ENCODE measurements at regions not wholly inside any gene's neighbourhood (a gene's known extent, or its start where the extent isn't known, plus 50 kb on each side); places are given as distances from the start of the nearest gene placed in this dataset.
"Not testable (repeated sequence)": the region's sequence is repeated elsewhere in the genome, so short reads cannot be mapped to it uniquely, and the experiment has no call there.

DNA sequence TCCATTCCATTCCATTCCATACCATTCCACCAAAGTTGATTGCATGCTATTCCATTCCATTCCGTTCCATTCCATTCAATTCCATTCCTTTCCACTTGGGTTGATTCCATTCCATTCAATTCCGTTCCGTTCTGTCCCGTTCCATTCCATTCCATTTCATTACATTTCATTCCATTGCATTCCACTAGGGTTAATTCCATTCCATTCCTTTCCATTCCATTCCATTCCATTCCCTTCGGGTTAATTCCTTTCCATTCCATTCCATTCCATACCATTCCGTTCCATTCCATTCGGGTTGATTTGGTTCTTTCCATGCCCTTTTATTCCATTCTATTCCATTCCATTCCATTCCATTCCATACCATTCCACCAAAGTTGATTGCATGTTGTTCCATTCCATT lies 131.9 kb downstream of the CWH43 start:
- H3K27ac Mint-ChIP-seq, DNase-seq, H3K4me3 Mint-ChIP-seq, H3K4me1 Mint-ChIP-seq, H3K27me3 Mint-ChIP-seq: not testable (repeated sequence)
- peaks cover 68% of the 10 kb centered on the region for H3K9me3 Mint-ChIP-seq
- H3K36me3 Mint-ChIP-seq: peaks cover 37% of the 10 kb centered on the region

DNA sequence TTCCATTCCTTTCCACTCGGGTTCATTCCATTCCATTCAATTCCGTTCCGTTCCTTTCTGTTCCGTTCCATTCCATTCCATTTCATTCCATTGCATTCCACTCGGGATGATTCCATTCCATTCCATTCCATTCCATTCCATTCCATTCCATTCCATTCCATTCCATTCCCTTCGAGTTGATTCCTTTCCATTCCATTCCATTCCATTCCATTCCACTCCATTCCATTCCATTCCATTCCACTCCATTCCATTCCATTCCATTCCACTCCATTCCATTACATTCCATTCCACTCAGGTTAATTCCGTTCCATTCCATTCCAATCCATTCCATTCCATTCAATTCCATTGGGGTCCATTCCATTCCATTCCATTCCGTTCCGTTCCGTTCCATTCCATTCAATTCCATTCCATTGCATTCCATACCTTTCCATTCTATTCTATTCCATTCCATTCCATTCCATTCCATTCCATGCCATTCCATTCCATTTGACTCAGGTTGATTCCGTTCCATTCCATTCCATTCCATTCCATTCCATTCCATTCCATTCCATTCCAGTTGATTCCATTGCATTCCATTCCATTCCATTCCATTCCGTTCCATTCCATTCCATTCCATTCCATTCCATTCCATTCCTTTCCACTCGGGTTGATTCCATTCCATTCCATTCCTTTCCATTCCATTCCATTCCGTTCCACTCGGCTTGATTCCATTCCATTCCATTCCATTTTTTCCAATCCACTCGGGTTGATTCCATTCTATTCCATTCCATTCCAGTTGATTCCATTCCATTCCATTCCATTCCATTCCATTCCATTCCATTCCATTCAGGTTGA lies 132.5 kb downstream of the CWH43 start:
- H3K4me3 Mint-ChIP-seq, H3K27ac Mint-ChIP-seq, DNase-seq, H3K4me1 Mint-ChIP-seq, H3K27me3 Mint-ChIP-seq: not testable (repeated sequence)
- Mint-ChIP-seq H3K36me3 (peaks cover 38% of the 10 kb centered on the region), H3K9me3 (peaks cover 64% of the 10 kb centered on the region)

DNA sequence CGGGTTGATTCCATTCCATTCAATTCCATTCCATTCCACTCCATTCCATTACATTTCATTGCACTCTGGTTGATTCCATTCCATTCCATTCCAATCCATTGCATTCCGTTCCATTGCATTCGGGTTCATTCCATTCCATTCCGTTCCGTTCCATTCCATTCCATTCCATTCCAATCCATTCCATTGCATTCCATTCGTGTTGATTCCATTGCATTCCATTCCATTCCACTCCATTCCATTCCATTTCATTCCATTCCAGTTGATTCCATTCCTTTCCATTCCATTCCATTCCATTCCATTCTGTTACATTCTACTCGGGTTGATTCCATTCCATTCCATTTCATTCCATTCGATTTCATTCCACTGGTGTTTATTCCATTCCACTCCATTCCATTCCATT lies 133.3 kb downstream of the CWH43 start:
- H3K9me3 Mint-ChIP-seq: peaks cover 59% of the 10 kb centered on the region

DNA sequence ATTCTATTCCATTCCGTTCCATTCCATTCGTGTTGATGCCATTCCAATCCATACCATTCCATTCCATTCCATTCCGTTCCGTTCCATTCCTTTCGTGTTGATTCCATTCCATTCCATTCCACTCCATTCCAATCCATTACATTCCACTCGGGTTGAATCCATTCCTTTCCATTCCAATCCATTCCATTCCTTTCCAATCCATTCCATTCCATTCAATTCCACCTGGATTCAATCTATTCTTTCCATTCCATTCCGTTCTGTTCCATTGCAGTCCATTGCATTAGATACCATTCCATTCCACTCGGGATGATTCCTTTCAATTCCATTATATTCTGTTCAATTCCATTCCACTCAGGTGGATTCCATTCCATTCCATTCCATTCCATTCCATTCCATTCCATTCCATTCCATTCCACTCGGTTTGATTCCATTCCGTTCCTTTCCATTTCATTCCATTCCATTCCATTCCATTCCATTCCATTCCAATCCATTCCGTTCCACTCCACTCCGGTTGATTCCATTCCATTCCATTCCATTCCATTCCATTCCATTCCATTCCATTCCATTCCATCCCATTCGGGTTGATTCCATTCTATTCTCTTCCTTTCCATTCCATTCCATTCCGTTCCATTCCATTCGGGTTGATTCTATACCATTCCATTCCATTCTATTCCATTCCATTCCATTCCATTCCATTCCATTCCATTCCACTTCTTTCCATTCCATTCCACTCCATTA lies 134.1 kb downstream of the CWH43 start:
- DNase-seq, H3K27ac Mint-ChIP-seq, H3K27me3 Mint-ChIP-seq, H3K4me3 Mint-ChIP-seq, H3K4me1 Mint-ChIP-seq: not testable (repeated sequence)
- Mint-ChIP-seq H3K36me3 (peaks cover 35% of the 10 kb centered on the region), H3K9me3 (peaks cover 51% of the 10 kb centered on the region)

More for the DNA sequence above, 133.3 kb downstream of the CWH43 start:
- H3K4me1 Mint-ChIP-seq, H3K4me3 Mint-ChIP-seq, DNase-seq, H3K27me3 Mint-ChIP-seq, H3K27ac Mint-ChIP-seq: not testable (repeated sequence)
- H3K36me3 Mint-ChIP-seq: peaks cover 36% of the 10 kb centered on the region

DNA sequence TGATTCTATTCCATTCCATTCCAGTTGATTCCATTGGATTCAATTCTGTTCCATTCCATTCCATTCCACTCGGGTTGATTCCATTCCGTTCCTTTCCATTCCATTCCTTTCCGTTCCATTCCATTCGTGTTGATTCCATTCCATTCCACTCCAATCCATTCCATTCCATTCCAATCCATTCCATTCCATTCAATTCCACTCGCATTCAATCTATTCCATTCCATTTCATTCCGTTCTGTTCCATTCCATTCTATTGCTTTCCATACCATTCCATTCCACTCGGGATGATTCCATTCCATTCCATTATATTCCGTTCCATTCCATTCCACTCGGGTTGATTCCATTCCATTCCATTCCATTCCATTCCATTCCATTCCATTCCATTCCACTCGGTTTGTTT lies 134.7 kb downstream of the CWH43 start:
- not testable (repeated sequence) for H3K27ac Mint-ChIP-seq, H3K27me3 Mint-ChIP-seq, DNase-seq, H3K4me3 Mint-ChIP-seq, H3K4me1 Mint-ChIP-seq
- Mint-ChIP-seq H3K9me3 (peaks cover 46% of the 10 kb centered on the region), H3K36me3 (peaks cover 35% of the 10 kb centered on the region)

DNA sequence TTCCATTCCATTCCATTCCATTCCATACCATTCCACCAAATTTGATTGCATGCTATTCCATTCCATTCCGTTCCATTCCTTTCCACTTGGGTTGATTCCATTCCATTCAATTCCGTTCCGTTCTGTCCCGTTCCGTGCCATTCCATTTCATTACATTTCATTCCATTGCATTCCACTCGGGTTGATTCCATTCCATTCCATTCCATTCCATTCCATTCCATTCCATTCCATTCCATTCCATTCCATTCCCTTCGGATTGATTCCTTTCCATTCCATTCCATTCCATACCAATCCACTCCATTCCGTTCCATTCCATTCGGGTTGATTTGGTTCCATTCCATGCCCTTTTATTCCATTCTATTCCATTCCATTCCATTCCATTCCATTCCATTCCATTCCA lies 140.4 kb downstream of the CWH43 start:
- H3K9me3 Mint-ChIP-seq, H3K27me3 Mint-ChIP-seq, H3K27ac Mint-ChIP-seq, DNase-seq, H3K36me3 Mint-ChIP-seq, H3K4me1 Mint-ChIP-seq, H3K4me3 Mint-ChIP-seq: not testable (repeated sequence)

DNA sequence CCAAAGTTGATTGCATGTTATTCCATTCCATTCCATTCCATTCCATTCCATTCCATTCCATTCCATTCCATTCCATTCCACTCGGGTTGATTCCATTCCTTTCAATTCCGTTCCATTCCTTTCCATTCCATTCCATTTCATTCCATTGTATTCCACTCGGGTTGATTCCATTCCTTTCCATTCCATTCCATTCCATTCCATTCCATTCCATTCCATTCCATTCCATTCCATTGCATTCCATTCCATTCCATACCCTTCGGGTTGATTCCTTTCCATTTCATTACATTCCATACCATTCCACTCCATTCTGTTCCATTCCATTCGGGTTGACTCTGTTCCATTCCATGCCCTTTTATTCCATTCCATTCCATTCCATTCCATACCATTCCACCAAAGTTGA lies 140.8 kb downstream of the CWH43 start:
- not testable (repeated sequence) for H3K4me3 Mint-ChIP-seq, DNase-seq, H3K9me3 Mint-ChIP-seq, H3K27ac Mint-ChIP-seq, H3K27me3 Mint-ChIP-seq, H3K36me3 Mint-ChIP-seq, H3K4me1 Mint-ChIP-seq

DNA sequence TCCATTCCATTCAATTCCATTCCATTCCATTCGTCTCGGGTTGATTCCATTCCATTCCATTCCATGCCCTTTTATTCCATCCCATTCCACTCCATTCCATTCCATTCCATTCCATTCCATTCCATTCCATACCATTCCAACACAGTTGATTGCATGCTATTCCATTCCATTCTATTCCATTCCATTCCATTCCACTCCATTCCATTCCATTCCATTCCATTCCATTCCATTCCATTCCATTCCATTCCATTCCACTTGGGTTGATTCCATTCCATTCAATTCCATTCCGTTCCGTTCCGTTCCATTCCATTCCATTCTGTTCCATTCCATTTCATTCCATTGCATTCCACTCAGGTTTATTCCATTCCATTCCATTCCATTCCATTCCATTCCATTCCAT lies 143.3 kb downstream of the CWH43 start:
- DNase-seq, H3K4me3 Mint-ChIP-seq, H3K36me3 Mint-ChIP-seq, H3K27ac Mint-ChIP-seq, H3K27me3 Mint-ChIP-seq, H3K4me1 Mint-ChIP-seq: not testable (repeated sequence)
- H3K9me3 Mint-ChIP-seq: peaks cover 13% of the 10 kb centered on the region

DNA sequence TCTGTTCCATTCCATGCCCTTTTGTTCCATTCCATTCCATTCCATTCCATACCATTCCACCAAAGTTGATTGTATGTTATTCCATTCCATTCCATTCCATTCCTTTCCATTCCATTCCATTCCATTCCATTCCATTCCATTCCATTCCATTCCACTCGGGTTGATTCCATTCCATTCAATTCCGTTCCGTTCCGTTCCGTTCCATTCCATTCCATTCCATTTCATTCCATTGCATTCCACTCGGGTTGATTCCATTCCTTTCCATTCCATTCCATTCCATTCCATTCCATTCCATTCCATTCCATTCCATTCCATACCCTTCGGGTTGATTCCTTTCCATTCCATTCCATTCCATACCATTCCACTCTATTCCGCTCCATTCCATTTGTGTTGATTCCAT lies 143.8 kb downstream of the CWH43 start:
- not testable (repeated sequence) for H3K4me1 Mint-ChIP-seq, DNase-seq, H3K27ac Mint-ChIP-seq, H3K4me3 Mint-ChIP-seq, H3K36me3 Mint-ChIP-seq, H3K27me3 Mint-ChIP-seq
- peaks cover 14% of the 10 kb centered on the region for H3K9me3 Mint-ChIP-seq

DNA sequence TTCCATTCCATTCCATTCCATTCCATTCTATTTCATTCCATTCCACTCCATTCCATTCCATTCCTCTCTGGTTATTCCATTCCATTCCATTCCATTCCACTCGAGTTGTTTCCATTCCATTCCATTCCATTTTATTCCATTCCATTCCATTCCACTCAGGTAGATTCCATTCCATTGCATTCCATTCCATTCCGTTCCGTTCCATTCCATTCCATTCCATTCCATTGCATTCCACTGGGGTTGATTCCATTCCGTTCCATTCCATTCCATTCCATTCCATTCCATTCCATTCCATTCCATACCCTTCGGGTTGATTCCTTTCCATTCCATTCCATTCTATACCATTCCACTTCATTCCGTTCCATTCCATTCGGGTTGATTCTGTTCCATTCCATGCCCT lies 144.6 kb downstream of the CWH43 start:
- not testable (repeated sequence) for H3K27me3 Mint-ChIP-seq, H3K36me3 Mint-ChIP-seq, H3K4me3 Mint-ChIP-seq, H3K27ac Mint-ChIP-seq, DNase-seq, H3K4me1 Mint-ChIP-seq
- peaks cover 16% of the 10 kb centered on the region for H3K9me3 Mint-ChIP-seq

DNA sequence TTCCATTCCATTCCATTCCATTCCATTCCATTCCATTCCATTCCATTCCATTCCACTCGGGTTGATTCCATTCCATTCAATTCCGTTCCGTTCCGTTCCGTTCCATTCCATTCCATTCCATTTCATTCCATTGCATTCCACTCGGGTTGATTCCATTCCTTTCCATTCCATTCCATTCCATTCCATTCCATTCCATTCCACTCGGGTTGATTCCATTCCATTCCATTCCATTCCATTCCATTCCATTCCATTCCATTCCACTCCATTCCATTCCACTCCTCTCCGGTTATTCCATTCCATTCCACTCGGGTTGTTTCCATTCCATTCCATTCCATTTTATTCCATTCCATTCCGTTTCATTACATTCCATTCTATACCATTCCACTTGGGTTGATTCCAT lies 151.0 kb downstream of the CWH43 start:
- DNase-seq, H3K4me3 Mint-ChIP-seq, H3K4me1 Mint-ChIP-seq, H3K27me3 Mint-ChIP-seq, H3K27ac Mint-ChIP-seq: not testable (repeated sequence)
- Mint-ChIP-seq H3K9me3 (peaks cover 23% of the 10 kb centered on the region), H3K36me3 (peaks cover 12% of the 10 kb centered on the region)

DNA sequence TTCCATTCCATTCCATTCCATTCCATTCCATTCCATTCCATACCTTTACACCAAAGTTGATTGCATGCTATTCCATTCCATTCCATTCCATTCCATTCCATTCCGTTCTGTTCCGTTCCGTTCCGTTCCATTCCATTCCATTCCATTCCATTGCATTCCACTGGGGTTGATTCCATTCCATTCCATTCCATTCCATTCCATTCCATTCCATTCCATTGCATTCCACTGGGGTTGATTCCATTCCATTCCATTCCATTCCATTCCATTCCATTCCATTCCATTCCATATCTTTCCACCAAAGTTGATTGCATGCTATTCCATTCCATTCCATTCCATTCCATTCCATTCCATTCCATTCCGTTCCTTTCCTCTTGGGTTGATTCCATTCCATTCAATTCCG lies 151.9 kb downstream of the CWH43 start:
- DNase-seq, H3K4me3 Mint-ChIP-seq, H3K27me3 Mint-ChIP-seq, H3K27ac Mint-ChIP-seq, H3K4me1 Mint-ChIP-seq: not testable (repeated sequence)
- Mint-ChIP-seq H3K36me3 (peaks cover 15% of the 10 kb centered on the region), H3K9me3 (peaks cover 25% of the 10 kb centered on the region)

DNA sequence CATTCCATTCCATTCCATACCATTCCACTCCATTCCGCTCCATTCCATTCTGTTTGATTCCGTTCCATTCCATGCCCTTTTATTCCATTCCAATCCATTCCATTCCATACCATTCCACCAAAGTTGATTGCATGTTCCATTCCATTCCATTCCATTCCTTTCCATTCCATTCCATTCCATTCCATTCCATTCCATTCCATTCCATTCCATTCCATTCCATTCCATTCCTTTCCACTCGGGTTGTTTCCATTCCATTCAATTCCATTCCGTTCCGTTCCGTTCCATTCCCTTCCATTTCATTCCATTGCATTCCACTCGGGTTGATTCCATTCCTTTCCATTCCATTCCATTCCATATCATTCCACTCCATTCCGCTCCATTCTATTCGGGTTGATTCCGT lies 152.7 kb downstream of the CWH43 start:
- not testable (repeated sequence) for DNase-seq, H3K27me3 Mint-ChIP-seq, H3K4me1 Mint-ChIP-seq, H3K4me3 Mint-ChIP-seq, H3K27ac Mint-ChIP-seq
- H3K36me3 Mint-ChIP-seq: peaks cover 21% of the 10 kb centered on the region
- peaks cover 32% of the 10 kb centered on the region for H3K9me3 Mint-ChIP-seq

DNA sequence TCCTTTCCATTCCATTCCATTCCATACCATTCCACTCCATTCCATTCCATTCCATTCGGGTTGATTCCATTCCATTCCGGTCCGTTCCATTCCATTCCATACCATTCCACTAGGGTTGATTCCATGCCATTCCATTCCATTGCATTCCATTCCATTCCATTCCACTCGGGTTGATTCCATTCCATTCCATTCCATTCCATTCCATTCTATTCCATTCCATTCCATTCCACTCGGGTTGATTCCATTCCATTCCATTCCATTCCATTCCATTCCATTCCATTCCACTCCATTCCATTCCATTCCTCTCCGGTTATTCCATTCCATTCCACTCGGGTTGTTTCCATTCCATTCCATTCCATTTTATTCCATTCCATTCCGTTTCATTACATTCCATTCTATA lies 153.4 kb downstream of the CWH43 start:
- H3K27ac Mint-ChIP-seq, H3K4me3 Mint-ChIP-seq, H3K27me3 Mint-ChIP-seq, DNase-seq, H3K4me1 Mint-ChIP-seq: not testable (repeated sequence)
- Mint-ChIP-seq H3K36me3 (peaks cover 28% of the 10 kb centered on the region), H3K9me3 (peaks cover 34% of the 10 kb centered on the region)

DNA sequence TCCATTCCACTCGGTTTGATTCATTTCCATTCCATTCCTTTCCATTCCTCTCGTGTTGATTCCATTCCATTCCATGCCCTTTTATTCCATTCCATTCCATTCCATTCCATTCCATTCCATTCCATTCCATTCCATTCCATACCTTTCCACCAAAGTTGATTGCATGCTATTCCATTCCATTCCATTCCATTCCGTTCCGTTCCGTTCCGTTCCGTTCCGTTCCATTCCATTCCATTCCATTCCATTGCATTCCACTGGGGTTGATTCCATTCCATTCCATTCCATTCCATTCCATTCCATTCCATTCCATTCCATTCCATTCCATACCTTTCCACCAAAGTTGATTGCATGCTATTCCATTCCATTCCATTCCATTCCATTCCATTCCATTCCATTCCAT lies 154.3 kb downstream of the CWH43 start:
- H3K27me3 Mint-ChIP-seq, H3K4me3 Mint-ChIP-seq, DNase-seq, H3K4me1 Mint-ChIP-seq, H3K27ac Mint-ChIP-seq: not testable (repeated sequence)
- Mint-ChIP-seq H3K36me3 (peaks cover 30% of the 10 kb centered on the region), H3K9me3 (peaks cover 37% of the 10 kb centered on the region)

DNA sequence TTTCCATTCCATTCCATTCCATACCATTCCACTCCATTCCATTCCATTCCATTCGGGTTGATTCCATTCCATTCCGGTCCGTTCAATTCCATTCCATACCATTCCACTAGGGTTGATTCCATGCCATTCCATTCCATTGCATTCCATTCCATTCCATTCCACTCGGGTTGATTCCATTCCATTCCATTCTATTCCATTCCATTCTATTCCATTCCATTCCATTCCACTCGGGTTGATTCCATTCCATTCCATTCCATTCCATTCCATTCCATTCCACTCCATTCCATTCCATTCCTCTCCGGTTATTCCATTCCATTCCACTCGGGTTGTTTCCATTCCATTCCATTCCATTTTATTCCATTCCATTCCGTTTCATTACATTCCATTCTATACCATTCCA lies 155.9 kb downstream of the CWH43 start:
- H3K4me1 Mint-ChIP-seq, DNase-seq, H3K27me3 Mint-ChIP-seq, H3K27ac Mint-ChIP-seq, H3K4me3 Mint-ChIP-seq: not testable (repeated sequence)
- Mint-ChIP-seq H3K9me3 (peaks cover 48% of the 10 kb centered on the region), H3K36me3 (peaks cover 33% of the 10 kb centered on the region)

All from activated naive CD8-positive, alpha-beta T cell treated with anti-CD3 and anti-CD28 coated beads for 36 hours (primary cell).